ENCODE measurements at regions not wholly inside any gene's neighbourhood (a gene's known extent, or its start where the extent isn't known, plus 50 kb on each side); places are given as distances from the start of the nearest gene placed in this dataset.

GRCh38 chrX:149280011-149280410 lies 225.1 kb downstream of the IDS start:
- TF ChIP-seq POLR2A (IDR thresholded peaks at IDR 0.05; ENCODE audit: low read length) (no peak), GATA1 (IDR thresholded peaks at IDR 0.05; ENCODE audit: low read depth, low read length) (no peak)
